ENCODE measurements at regions not wholly inside any gene's neighbourhood (a gene's known extent, or its start where the extent isn't known, plus 50 kb on each side); places are given as distances from the start of the nearest gene placed in this dataset.
A peak's percentile ranks its signal among the peaks of the same experiment; 100 is the strongest.
"Not testable (repeated sequence)": the region's sequence is repeated elsewhere in the genome, so short reads cannot be mapped to it uniquely, and the experiment has no call there.

DNA sequence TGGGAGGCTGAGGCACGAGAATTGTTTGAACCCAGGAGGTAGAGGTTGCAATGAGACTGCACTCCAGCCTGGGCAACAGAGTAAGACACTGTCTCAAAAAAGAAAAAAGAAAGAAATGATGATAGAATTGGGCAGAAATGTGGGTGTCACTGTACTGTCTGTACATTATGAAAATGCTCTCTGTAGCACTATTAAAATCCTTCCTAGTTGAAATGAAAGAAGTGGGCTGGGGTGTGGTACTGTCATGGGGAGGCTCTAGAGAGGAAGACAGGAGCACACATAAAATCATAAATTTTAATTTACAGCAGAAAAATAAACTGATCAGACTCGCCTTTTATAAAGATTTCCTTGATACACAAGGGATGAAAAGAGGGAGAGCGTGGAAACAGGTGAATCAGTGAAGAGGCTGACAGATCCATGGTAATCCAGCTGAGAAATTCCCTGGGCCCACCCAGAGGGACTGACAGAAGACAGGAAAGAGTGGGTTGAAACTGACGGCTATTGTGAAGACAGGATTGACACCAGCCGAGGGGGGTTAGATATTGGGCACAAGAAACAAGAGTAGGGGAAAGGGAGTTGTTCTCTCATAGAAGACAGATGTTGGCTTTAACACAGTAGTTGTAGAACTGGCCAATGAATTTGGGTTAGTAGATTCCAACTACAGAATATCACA lies 96.4 kb upstream of the ATL2 start:
- Mint-ChIP-seq H3K4me1 (peaks cover 26% of the 10 kb centered on the region), H3K9me3 (no peaks in the 10 kb centered on the region), H3K27me3 (peaks cover 18% of the 10 kb centered on the region), H3K36me3 (ENCODE audit: low read depth) (no peaks in the 10 kb centered on the region), H3K4me3 (peak overlapping the region; percentile 42), H3K27ac (peak overlapping the region; percentile 20)
- ATAC-seq (replicated peaks), result peak; percentile 52

DNA sequence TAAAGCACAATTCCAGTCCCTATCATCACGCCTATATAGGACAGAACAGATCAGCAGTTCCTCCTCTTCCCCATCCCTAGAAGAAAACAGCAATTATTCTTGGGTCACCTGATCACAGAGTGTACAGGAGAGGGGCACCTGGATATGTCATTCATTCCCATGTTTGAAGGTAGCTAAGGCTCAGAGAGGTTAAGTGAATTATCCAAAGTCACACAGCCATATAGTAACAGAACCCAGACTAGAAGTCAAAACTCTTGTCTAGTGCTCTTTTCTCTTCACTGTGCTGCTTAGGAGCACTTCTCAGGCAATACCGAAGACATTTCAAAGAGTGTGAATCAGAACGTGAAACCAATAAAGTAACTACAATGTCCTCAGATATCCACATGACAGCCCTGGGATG lies 93.0 kb upstream of the ATL2 start:
- H3K4me1 Mint-ChIP-seq, result peaks cover 20% of the 10 kb centered on the region
- H3K27me3 Mint-ChIP-seq, result peaks cover 16% of the 10 kb centered on the region
- no peaks in the 10 kb centered on the region for H3K36me3 Mint-ChIP-seq (ENCODE audit: low read depth)
- no peak overlapping the region for H3K4me3 Mint-ChIP-seq
- no peak for ATAC-seq (replicated peaks)
- H3K9me3 Mint-ChIP-seq, result no peaks in the 10 kb centered on the region
- H3K27ac Mint-ChIP-seq, result no peak overlapping the region

GRCh38 chr2:38467768-38468455 lies 90.8 kb upstream of the ATL2 start:
- no peaks in the 10 kb centered on the region for H3K9me3 Mint-ChIP-seq
- no peak for ATAC-seq (replicated peaks)
- peaks cover 20% of the 10 kb centered on the region for H3K27me3 Mint-ChIP-seq
- H3K4me3 Mint-ChIP-seq, result no peak overlapping the region
- peaks cover 3% of the 10 kb centered on the region for H3K4me1 Mint-ChIP-seq
- no peaks in the 10 kb centered on the region for H3K36me3 Mint-ChIP-seq (ENCODE audit: low read depth)
- H3K27ac Mint-ChIP-seq, result no peak overlapping the region

DNA sequence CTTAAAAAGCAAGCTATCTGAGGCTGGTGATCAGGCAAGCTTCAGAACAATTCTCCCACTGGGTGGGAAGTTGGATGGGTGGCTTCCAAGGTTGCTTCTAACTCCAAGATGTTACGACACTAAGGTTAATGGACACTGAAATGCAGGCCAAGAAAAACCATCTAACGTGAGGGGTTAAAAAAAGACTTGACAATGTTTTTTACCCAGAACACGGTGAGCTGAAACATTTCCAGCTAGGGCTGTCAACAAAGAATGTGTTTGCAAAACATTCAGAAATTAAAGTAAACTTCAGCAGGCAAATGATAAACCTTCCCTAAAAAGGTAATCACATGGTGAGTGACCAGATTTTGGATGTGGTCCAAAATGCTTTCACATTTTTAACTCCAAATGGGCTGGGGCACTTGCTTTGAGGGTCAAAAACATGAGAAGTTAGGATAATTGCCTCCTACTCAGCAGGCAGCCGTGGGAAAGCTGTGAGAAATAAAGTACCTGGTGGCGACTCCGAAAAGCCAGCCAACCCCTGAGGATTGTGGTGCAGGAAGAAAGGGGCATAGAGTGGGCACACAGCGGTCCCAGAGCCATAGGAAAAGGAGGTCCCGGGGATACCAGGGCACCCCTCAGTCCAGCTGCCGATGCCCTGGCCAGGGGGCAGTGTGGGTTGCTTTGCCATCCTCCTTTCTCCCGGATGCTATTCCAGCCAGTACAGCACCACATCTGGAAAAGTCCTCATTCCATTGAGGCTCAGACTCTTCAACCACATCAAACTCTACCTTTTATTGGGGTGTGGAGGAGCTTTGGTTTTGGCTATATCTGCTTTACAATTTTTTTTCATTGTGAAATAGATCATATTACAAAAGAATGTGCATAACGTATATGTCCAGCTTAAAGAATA lies 90.0 kb upstream of the ATL2 start:
- Mint-ChIP-seq H3K27ac (no peak overlapping the region), H3K27me3 (peaks cover 19% of the 10 kb centered on the region), H3K36me3 (ENCODE audit: low read depth) (no peaks in the 10 kb centered on the region), H3K4me3 (no peak overlapping the region), H3K9me3 (no peaks in the 10 kb centered on the region), H3K4me1 (peaks cover 5% of the 10 kb centered on the region)
- no peak for ATAC-seq (replicated peaks)

GRCh38 chr2:38466409-38466808 lies 89.3 kb upstream of the ATL2 start:
- H3K9me3 Mint-ChIP-seq, result no peaks in the 10 kb centered on the region
- peaks cover 5% of the 10 kb centered on the region for H3K4me1 Mint-ChIP-seq
- no peak overlapping the region for H3K4me3 Mint-ChIP-seq
- H3K27me3 Mint-ChIP-seq, result peaks cover 14% of the 10 kb centered on the region
- H3K36me3 Mint-ChIP-seq (ENCODE audit: low read depth), result no peaks in the 10 kb centered on the region
- H3K27ac Mint-ChIP-seq, result no peak overlapping the region
- no peak for ATAC-seq (replicated peaks)

GRCh38 chr2:38465789-38466127 lies 88.7 kb upstream of the ATL2 start:
- H3K4me1 Mint-ChIP-seq, result peaks cover 5% of the 10 kb centered on the region
- peak overlapping the region; percentile 58 for H3K27ac Mint-ChIP-seq
- peaks cover 14% of the 10 kb centered on the region for H3K27me3 Mint-ChIP-seq
- no peaks in the 10 kb centered on the region for H3K36me3 Mint-ChIP-seq (ENCODE audit: low read depth)
- H3K9me3 Mint-ChIP-seq, result no peaks in the 10 kb centered on the region
- no peak for ATAC-seq (replicated peaks)
- no peak overlapping the region for H3K4me3 Mint-ChIP-seq

- no peaks in the 10 kb centered on the region for H3K9me3 Mint-ChIP-seq
- no peak for ATAC-seq (replicated peaks)
- peak overlapping the region; percentile 58 for H3K27ac Mint-ChIP-seq
- no peaks in the 10 kb centered on the region for H3K36me3 Mint-ChIP-seq (ENCODE audit: low read depth)
- peaks cover 14% of the 10 kb centered on the region for H3K27me3 Mint-ChIP-seq
- H3K4me1 Mint-ChIP-seq, result peaks cover 5% of the 10 kb centered on the region
- H3K4me3 Mint-ChIP-seq, result no peak overlapping the region
Measured at GRCh38 chr2:38464971-38465788, 88.1 kb upstream of the ATL2 start.

DNA sequence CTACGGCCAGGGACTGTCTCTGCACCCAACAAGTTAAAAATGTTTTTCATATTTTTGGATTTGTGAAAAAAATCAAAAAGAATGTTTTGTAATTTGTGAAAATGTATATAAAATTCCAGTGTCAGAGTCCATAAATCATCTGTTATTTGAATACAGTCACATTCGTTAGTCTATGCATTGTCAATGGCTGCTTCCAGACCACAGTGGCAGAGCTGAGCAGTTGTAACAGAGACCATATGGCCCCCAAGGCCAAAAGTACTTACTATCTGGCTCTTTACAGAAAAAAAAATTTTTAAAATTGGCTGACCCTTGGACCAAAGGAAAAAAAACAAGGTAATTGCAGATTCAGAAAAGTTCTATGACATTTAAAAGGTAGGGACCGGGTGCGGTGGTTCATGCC lies 86.7 kb upstream of the ATL2 start:
- H3K4me1 Mint-ChIP-seq, result peaks cover 5% of the 10 kb centered on the region
- H3K36me3 Mint-ChIP-seq (ENCODE audit: low read depth), result no peaks in the 10 kb centered on the region
- no peak overlapping the region for H3K27ac Mint-ChIP-seq
- H3K9me3 Mint-ChIP-seq, result no peaks in the 10 kb centered on the region
- ATAC-seq (replicated peaks), result no peak
- peaks cover 12% of the 10 kb centered on the region for H3K27me3 Mint-ChIP-seq
- no peak overlapping the region for H3K4me3 Mint-ChIP-seq

- no peaks in the 10 kb centered on the region for H3K9me3 Mint-ChIP-seq
- H3K36me3 Mint-ChIP-seq (ENCODE audit: low read depth), result no peaks in the 10 kb centered on the region
- H3K27me3 Mint-ChIP-seq, result peaks cover 19% of the 10 kb centered on the region
- peak overlapping the region; percentile 2 for H3K27ac Mint-ChIP-seq
- ATAC-seq (replicated peaks), result peak; percentile 99
- H3K4me3 Mint-ChIP-seq, result no peak overlapping the region
- peaks cover 5% of the 10 kb centered on the region for H3K4me1 Mint-ChIP-seq
Measured at GRCh38 chr2:38462121-38462661, 85.1 kb upstream of the ATL2 start.

DNA sequence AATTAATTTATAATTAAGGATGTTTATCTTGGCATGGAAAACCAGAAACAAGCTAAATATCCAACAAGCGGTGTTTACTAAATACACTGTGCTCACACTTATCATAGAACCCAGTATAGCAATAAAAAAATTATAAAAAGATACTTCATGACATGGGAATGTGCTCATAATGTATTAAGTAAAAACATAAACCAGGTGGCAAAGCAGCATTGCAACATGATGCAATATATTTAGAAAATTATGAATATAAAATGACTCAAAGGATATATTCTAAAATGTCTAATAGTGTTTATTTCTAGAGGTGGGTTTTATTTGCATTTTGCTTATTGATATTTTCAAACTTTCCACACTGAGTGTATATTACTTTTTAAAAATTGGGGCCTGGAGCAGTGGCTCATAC lies 84.4 kb upstream of the ATL2 start:
- no peaks in the 10 kb centered on the region for H3K36me3 Mint-ChIP-seq (ENCODE audit: low read depth)
- H3K4me1 Mint-ChIP-seq, result peaks cover 5% of the 10 kb centered on the region
- peaks cover 23% of the 10 kb centered on the region for H3K27me3 Mint-ChIP-seq
- H3K9me3 Mint-ChIP-seq, result no peaks in the 10 kb centered on the region
- H3K27ac Mint-ChIP-seq, result no peak overlapping the region
- H3K4me3 Mint-ChIP-seq, result no peak overlapping the region
- no peak for ATAC-seq (replicated peaks)

- ATAC-seq (replicated peaks), result no peak
- no peak overlapping the region for H3K27ac Mint-ChIP-seq
- H3K4me1 Mint-ChIP-seq, result peaks cover 5% of the 10 kb centered on the region
- H3K4me3 Mint-ChIP-seq, result no peak overlapping the region
- no peaks in the 10 kb centered on the region for H3K36me3 Mint-ChIP-seq (ENCODE audit: low read depth)
- H3K9me3 Mint-ChIP-seq, result no peaks in the 10 kb centered on the region
- H3K27me3 Mint-ChIP-seq, result peaks cover 24% of the 10 kb centered on the region
Measured at GRCh38 chr2:38460313-38460712, 83.2 kb upstream of the ATL2 start.

DNA sequence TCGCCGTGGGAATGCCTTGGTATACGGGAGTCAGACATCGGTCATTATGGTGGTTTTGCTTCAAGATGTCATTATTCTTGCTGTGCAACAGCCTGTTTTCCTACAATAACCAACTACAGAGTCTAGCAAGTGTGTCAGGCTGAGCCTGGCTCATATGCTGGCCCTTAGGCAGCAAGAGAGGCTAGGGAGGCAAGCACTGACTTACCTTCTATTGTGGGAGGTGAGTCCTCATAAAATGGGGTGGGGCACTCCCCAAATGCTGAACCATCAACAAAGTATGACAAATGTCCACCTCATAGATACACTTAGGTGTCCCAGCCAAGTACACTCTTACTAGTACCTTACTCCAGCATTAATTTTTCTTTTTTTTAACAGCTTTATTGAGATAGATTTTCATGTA lies 77.0 kb upstream of the ATL2 start:
- Mint-ChIP-seq H3K36me3 (ENCODE audit: low read depth) (no peaks in the 10 kb centered on the region), H3K4me3 (no peak overlapping the region), H3K4me1 (no peaks in the 10 kb centered on the region), H3K27ac (no peak overlapping the region), H3K27me3 (peaks cover 19% of the 10 kb centered on the region), H3K9me3 (no peaks in the 10 kb centered on the region)
- ATAC-seq (replicated peaks), result no peak

GRCh38 chr2:38451778-38452177 lies 74.7 kb upstream of the ATL2 start:
- not testable (repeated sequence) for H3K4me1 Mint-ChIP-seq; H3K9me3 Mint-ChIP-seq; ATAC-seq (replicated peaks); H3K27ac Mint-ChIP-seq; H3K36me3 Mint-ChIP-seq (ENCODE audit: low read depth); H3K4me3 Mint-ChIP-seq; H3K27me3 Mint-ChIP-seq

DNA sequence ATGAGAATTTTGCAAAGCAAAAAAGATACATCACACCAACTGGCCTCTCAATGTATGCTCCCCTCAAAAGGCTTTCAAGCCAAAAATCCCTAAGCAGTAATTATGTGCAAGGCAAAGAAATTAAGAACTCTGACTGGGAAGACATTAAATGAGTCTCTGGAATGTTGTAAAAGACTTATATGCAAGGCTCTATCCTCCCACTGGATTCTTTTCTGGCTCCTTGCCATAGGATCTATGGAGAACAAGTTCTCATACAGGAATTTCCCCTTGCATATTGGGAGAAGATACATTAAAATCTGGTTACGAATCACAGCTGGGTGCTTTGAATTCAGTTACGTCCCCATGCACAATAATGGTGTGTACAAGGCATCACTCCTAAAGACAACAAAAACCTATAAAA lies 73.4 kb upstream of the ATL2 start:
- H3K27ac Mint-ChIP-seq, result no peak overlapping the region
- H3K4me3 Mint-ChIP-seq, result no peak overlapping the region
- no peaks in the 10 kb centered on the region for H3K9me3 Mint-ChIP-seq

More for the DNA sequence above, 73.4 kb upstream of the ATL2 start:
- no peaks in the 10 kb centered on the region for H3K4me1 Mint-ChIP-seq
- peaks cover 3% of the 10 kb centered on the region for H3K27me3 Mint-ChIP-seq
- ATAC-seq (replicated peaks), result no peak
- H3K36me3 Mint-ChIP-seq (ENCODE audit: low read depth), result no peaks in the 10 kb centered on the region

Measured in activated T-helper 17 cell treated with anti-CD3 and anti-CD28 coated beads, Interleukin-2, amount 50 U/mL, for 72 hours (primary cell).